Stimulated activated CD4-positive, alpha-beta T cell treated with anti-CD3 and anti-CD28 coated beads, Interleukin-2, amount 100 ng/mL, for 24 hours (primary cell): ENCODE measurements at regions not wholly inside any gene's neighbourhood (a gene's known extent, or its start where the extent isn't known, plus 50 kb on each side); places are given as distances from the start of the nearest gene placed in this dataset.
A peak's percentile ranks its signal among the peaks of the same experiment; 100 is the strongest.
"Not testable (repeated sequence)": the region's sequence is repeated elsewhere in the genome, so short reads cannot be mapped to it uniquely, and the experiment has no call there.

Experiments used
- DNase-seq, 2 donors: peaks; one replicate each; pipeline ENCODE4 v3.0.0-alpha.2; 2020

DNA sequence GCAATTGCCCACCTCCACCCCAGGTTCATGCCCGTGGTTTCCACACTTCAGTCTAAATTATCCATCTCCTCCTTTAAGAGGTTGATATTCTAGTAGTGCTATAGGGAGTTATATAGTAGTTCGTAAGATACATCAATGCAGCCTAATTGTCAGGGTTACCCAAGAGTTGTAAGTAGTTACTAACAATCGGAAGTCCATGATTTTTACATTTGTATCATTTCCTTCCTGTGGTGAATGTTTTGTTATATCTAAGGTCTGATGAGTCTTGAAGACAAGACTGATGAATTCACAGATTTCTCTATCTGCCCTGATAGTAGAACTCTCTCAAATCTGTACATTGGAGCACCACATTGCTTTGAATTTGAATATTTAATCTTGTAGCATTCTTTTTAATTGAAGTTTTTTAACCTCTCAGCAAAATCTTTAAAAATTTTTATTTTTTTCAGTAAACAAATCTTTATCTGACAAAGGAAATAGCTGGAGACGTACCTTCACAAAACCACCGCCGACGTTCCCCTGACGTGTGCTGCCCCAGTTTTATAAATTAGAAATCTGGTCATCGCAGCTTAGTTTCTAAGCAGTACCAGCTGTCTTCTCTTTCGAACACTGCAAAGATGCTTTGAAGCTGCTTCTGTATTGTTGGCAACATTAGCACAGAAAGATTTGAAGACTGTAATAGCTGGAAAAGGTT lies 264.5 kb downstream of the SOCS6 start:
- no peak for DNase-seq

DNA sequence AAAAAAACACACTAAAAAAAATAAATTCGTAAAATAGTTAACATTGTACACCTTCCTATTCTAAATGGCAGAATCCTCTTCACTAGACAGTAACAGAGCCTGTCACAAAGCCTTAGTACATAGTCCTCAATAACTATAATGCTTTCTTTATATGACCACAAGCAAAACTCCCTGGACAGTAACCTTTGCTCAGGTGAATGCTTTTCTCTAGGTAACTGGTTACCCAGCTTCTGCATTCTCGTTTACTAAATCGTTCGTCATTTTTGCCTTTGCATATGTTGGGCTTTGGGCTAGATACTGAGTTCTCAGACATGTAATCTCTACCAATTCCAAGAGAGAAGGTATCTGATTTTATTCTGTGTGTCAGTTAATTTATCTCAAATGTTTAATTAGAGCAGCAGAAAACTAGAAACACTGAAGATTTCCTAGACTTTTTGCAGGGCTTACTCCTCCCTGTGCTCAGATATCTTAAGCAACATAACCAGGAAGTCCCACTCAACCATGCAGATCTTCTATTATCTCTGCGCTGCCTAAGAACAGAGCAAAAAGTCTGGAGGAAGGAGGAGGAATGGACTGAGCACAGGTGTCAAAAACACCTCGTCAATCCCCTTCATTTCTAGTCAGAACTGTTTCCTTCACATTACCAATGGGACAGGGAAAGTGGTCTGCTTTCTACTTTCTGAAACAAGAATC lies 247.7 kb downstream of the SOCS6 start:
- no peak for DNase-seq

- no peak for DNase-seq
Observed at GRCh38 chr18:70535041-70535440, 246.2 kb downstream of the SOCS6 start.

DNA sequence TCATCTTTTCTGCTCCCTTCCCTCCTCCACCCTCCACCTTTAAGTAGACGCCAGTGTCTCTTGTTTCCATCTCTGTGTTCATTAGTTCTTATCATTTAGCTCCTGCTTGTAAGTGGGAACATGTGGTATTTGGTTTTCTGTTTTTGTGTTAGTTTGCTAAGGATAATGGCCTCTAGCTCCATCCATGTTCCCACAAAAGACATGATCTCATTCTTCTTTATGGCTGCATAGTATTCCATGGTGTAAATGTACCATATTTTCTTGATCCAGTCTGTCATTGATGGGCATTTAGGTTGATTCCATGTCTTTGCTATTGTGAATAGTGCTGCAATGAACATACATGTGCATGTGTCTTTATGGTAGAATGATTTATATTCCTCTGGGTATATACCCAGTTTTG lies 236.5 kb downstream of the SOCS6 start:
- DNase-seq = not testable (repeated sequence)

DNA sequence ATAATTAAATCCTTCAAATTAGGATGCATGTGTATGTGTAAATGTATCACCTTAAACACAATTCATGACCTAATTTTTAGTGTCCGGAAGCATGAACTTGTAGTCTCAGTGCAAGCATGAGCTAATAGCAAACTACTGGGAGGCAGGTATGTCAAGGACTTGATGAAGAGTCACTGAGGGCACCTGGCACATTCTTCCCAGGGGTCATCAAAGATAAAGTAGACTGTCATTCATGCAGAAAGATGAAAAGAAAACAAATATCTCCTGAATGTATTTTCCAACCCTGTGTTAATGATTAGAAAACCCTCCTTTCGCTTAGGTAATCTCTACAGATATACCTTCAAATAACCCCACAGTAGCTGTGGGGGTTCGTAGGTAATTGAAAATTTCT lies 234.9 kb downstream of the SOCS6 start:
- DNase-seq = no peak

DNA sequence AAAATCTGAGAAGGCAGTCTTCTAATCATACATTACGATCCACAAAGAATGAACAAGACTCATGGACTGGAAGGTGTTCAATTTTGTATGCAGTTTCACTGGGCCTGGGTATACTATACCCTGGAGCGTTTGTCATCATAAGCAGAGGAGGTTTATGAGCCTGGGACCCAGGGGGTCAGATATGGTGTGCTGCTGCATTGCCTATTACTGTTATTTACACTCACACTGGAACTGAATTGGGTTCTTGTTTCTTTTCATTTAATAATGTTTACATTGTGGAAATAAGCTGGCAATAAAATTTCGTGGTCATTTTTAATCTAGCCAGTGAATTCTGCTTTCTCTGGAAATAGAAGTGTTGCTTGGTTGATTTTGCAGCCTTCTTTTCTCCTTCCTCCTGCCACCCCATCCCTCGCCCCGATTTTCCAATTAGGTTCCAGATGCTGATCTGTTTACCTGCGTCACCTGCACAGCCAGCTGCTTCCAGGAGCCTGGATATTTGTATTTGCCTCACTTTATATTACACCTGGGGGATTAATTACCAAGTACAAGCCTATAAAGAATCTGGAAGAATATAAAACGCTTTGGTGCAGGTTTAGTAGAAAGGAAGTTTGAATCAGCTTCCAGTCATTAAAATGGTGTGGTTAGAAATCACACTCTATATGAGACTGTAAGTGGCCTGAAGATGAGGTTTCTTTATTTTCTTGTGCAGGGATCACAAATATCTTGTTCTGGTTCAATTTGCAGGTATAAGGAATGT lies 234.4 kb downstream of the SOCS6 start:
- DNase-seq = no peak

DNA sequence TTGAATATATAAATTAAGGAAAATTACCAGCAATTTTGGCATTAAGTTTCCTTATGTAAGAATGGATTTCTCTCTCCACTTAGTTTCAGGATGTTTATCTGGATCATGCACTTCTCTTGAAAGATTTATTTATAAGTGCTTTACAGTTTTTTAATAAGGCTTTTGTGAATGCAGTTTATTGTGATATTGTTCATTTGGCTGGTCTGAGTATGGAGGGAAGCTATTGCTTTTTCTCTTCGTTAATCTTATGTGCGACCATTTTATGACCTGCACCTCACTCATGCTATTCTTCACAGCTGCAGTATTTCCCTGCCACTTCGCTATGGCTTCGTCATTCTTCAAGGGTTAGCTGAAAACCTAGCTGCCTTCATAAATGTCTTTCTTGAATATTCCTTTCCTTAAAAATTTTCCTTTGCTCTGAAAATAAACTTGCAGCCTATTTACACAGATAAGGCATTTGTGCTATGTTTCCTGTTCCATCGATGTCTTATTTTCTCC lies 233.4 kb downstream of the SOCS6 start:
- DNase-seq = no peak

DNA sequence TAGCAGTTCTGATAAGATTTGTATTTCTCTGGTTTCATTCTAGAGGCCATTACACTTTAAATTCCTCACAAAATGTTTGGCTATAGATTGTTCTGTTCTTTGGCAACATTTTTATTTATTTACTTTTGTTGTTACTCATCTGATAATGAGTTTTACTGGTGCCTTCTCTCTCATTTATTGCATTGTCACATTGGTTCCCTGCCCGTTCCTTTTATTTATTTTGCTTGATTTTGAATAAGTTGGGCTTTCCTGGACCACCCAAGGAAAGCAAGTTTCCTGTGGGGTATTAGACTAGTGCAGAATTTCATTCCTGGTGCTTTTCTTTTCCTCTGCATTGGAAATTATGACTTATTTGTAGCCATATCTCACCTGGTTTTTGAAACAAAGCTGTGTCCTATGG lies 232.0 kb downstream of the SOCS6 start:
- DNase-seq = no peak

DNA sequence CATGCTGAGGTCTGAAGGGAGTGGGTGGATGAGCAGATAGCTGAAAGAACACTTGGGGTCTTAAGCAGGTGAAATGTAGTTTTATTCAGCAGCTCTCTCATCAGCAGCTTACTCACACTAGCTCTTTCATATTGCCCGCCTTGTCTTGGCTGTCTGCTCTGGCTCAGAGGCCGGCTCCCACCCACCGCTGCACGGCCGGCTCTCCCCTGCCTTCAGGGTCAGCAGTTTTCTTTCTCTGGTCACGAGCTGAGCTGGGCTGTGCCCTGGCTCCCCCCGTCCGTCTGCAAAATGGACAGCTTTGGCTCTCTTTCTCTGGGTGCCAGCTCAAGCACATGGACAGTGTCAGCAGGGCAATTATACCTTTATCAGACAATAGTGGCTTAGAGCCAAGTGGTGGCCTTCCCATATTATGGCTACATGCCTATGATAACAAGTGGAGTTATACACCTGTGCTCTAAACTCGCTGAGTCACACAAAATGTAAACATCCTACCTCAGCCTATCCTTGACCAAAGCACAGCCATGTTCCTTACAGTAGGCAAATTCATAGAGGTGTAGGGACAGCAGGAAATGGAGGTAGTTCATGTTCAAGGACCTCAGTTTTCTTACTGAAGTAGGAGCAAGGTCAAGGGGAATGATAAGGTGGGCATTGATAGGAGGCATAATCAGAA lies 224.8 kb downstream of the SOCS6 start:
- DNase-seq = no peak

GRCh38 chr18:70507970-70508369 lies 219.1 kb downstream of the SOCS6 start:
- DNase-seq = no peak

GRCh38 chr18:70506511-70506910 lies 217.7 kb downstream of the SOCS6 start:
- no peak for DNase-seq

- no peak for DNase-seq
Observed at GRCh38 chr18:70503060-70503459, 214.2 kb downstream of the SOCS6 start.

DNA sequence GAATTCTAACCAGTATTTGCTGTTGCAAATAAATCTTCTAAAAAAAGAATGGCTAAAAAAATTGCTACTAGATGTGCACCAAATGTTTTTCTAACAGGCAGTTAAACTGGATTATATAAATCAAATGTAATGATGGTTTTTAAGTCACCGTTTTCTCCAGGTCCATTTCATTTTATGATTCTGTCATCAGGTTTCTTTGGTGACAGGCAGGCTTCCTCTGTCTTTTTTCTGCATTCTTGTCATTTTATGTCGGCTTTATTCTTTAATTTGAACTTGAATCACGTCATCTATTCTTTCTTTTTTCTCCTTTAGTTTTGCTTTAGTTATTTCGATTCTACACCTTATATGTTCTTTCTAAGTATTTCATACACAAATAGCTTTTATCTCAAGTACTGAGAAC lies 212.5 kb downstream of the SOCS6 start:
- no peak for DNase-seq

DNA sequence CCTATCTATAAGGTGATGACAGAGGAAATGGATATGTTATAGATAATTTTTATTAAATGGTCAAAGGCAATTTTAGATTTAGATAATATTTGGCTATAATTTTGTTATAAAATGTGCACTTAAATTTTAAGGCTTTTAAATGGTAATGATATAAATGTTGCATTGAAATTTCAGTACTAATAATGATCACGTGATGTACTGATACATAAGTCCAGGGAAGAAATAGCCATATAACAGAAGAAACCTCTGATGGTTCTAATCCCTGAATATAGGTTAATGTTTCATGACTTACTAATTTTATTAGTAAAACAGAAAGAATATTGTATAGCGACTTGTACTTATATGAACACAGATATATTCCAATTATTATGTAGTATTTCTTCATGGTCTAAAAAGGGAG lies 211.9 kb downstream of the SOCS6 start:
- no peak for DNase-seq

GRCh38 chr18:70499218-70499691 lies 210.4 kb downstream of the SOCS6 start:
- no peak for DNase-seq

- DNase-seq = no peak
Observed at GRCh38 chr18:70496353-70497294, 207.8 kb downstream of the SOCS6 start.

DNA sequence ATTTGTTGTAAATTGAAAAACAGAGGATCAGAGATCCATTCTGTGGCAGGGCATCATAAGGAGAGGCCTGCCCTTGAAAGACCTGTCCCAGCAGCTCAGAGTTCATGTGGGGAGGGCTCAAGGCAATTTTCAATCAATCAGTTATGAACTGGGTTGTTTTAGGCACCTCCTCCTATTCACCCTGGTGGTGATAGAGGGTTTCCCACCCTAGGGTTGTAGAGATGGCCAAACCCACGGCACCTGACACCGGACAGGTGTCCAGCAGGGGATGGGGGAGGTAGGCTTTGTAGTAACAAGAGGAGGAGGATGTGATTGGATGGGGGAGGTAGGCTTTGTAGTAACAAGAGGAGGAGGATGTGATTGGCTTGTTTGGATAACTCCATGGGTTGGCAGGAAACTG lies 205.7 kb downstream of the SOCS6 start:
- DNase-seq = no peak

- no peak for DNase-seq
Observed at GRCh38 chr18:70493461-70493860, 204.6 kb downstream of the SOCS6 start.

GRCh38 chr18:70491734-70492348 lies 203.0 kb downstream of the SOCS6 start:
- peak; percentile 64 to 65 for DNase-seq

DNA sequence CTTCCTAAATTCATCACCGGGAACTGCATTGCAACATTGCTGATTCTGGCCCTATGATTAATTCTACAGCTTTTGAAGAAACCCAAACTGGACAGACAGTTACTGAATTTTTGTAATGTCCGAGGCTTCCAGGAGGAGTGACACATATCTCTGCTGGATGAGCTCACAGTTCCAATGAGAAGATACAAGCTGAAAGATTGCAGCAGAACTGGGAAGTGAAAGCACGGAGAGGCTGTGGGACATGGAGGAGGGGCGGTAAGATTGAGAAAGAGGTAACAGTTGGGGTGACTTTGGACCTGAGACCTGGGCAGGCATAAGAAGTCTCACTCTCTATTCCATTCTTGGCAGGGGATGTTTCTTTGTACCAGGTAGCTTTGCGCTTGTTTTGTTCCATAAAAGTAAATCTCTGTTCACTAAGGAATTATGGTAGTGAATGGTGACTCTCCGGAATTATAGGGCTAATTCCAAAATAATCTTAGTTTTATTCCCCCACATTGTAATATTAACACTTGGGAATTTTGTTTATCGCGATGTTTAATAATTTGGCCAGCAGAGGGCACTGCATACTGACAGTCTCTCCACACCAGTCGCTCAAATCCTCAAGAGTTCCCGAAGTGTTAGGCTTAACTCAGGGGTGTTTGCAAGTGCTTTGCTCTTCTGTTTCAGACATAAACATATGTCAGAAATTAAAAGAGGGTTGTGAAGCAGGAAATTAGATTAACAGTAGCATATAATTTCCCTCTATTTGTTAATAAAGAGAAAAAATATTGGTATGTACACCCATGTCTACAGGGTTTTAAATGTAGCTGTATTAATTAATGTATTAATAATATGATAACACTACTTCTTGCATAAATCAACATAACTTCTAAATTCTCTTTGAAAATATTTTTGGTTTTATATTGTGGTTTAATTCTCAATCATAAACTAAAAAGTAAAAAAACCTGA lies 201.4 kb downstream of the SOCS6 start:
- DNase-seq = peak; percentile 20 to 38
